Stimulated activated CD4-positive, alpha-beta T cell treated with anti-CD3 and anti-CD28 coated beads, Interleukin-4, amount 100 ng/mL, for 1 hour (primary cell): ENCODE measurements at regions not wholly inside any gene's neighbourhood (a gene's known extent, or its start where the extent isn't known, plus 50 kb on each side); places are given as distances from the start of the nearest gene placed in this dataset.

Source experiments
- DNase-seq: peaks from one replicate; pipeline ENCODE4 v3.0.0-alpha.2; 2020

DNA sequence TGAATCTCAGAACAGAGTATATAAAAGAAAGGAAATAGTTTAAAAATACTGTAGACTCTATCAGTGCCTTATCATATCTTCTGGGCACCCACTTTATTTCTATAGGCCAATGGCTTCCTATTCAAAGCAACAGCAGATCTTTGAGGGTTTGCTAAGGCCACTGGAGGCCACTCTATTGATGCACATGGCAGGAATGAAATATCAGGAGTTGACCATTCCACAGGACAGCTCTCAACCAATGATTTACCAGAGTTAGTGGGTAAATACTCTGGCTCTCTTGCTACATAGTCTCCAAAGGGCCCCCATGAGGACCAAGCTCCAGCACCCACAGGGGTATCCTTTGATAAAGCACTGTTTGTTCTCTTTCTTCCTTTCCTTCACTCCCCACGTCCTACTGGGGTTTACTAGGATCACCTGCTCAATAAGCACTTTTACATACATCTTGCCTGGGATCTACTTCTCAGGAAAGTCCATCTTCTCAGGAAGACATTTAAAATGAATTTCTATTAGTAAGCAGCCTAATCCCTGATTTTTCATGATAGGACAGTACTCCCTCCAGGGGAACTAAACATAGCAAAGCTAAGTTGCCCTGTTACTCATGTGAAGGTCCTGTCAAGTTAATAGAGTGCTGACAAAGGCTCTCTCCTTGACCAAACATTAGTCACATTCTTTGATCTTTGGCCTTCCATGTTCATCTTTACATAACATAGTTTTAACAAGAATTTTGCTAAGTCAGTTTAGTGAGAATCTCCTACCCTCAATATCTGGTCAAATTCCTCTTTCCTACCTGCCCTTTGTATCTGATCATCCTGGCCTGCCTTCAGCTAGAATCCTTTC lies 459.7 kb downstream of the GRXCR1 start:
- DNase-seq: no peak

DNA sequence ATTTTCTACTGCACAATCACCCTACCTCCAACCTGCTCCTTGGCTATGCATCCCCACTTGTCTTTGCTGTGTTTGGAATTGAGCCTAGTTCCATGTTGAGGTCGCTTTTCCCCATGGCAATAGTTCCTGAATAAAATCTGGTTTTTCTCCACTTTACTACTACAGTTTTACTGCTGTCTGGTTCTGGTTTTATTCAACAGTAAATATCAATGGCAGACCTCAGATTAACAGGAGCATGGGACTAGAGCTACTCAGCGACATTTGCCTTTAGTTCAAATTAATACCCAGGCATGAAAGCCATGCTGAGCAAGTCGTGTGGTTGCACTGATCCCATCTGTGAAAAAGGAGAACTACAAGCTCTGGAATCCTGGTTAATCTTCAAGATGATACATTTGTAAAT lies 460.3 kb downstream of the GRXCR1 start:
- DNase-seq: no peak

DNA sequence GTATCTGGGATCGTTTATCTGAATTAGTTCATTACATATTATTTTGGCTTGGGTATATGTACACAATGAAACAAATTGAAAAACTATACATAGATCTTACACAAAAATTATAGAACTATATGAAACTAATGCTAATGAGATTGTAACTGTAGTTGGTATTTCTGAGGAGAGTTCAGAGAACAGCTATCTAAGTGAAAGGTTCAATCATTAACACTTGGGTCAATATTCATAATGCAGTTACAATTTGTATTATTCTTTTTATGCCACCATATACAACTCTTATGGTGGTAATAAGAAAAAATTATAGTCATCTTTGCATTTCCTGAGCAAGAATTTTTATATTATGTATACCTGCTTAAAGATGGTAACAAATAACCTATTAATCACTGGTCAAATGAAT lies 461.0 kb downstream of the GRXCR1 start:
- no peak for DNase-seq

DNA sequence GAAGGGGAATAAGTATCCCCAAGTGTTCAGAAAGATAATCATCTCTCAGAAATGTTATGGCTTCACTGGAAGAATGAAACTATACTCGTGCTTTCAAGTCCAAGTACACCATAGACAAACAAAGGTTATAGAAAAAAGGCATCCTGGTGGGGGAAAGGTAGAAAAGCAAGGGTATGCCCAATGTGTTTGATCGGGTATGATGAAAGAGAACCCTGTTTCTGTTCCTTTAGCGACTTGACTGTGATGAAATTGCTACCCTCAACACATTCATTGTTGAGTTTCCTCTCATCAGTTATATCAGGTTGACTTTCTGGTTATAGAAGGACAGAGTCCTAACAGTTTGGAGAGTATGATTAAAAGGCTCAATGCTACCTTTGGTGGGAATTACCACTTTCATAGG lies 464.3 kb downstream of the GRXCR1 start:
- DNase-seq: no peak

DNA sequence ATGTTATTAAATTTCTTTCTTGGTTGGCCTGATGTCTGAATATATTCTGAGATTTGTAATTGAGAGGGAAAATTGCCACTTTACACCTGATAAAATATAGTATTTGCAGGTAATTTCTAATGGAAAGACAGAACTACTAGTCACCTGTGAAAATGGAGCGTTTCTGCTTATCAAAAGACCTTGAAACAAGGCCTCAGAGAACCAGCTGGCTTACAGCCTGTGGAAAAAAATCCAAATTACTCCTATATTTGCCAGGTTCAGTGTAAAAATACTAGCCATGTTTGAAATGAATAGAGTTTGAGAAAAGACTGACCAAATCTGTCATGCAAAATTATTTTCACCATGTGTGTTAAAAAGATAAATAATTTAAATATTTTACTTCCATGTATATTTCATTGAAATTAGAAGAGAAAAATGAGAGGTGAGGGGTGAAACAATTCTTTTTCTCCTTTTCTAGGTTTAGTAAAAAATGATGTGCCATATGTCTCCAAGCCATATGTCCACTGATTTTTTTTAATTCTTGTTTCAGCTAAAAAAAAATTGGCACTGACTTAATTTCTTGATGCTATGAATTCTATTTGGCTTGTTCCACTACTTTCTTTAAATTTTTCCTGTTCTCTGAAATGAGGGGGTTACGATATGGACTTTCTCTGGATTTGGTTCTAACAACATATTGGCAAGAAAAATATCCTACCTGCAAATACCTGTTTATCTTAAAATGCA lies 464.9 kb downstream of the GRXCR1 start:
- no peak for DNase-seq

DNA sequence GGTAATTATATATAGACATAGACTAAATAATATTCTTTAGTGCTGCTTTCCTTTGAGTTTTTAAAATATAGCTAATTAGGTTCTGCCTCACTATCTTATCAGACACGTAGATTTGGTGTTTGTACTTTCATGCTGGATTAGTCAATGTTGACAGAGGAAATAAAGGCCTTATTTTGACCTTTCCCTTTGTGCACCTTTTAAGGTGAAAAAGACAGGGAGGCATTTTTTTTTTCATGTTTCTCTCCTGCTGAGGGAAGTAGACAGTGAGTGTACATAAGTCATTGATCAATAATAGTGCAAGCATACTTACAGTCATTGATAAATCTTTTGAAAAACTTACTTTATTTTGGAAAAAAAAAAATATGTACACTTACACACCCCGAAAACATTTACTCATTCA lies 467.8 kb downstream of the GRXCR1 start:
- DNase-seq: no peak

DNA sequence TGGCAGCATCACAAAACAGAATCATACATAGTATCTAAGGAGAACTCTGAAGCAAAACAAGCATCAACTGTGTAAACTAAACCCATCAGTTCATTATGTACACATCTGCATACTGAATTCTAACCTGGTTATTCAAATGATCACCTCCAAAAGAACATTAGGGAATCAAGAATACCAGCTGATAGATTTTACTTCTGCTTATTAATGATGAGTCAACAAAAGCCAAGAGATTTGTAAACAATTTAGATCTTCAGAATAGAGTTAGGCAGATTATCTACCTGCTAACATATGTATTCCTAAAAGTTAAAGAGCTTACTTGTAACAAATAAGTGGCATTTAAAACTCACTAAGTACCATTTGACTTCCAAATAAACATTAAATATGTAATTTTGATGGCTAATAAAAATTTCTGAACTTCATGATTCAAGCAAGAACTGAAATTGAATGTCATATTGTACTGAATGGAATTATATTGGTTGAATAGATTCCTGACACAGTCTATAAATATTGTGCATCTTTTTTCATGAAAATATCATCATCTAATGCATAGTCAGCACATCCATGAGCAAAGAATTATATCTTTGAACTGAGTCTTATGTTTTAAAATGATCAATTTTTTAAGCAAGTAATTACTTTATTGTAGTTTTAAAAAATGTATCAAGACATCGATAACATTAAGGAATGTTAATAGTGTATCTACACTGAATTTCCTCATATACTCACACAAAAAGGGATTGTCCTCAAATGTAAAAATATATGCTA lies 470.5 kb downstream of the GRXCR1 start:
- DNase-seq: no peak

DNA sequence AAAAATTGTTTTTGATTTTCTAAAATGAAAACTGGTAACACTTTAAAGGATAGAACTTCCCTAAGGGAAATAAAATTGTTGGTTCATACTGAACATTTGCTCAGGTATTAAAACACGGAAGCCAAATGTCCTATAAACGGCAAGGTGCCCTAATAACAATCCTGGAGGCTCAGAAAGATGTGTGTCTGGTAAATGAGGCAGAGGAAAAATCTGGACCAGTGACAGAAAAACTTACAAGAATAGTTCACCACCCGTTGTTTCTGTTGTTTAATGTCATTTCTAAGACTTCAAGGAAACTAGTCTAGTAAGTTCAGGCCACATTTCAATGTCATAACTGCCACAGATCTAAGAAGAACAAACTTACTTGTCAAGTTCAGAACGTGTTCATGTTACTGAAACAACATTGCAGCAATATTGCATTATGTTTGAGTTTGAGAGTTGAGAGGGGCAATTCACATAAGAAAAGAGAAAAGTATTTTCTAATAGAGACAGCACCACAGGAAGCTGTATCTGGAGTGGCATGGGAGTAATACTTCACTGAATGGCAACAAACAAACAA lies 476.6 kb downstream of the GRXCR1 start:
- no peak for DNase-seq

DNA sequence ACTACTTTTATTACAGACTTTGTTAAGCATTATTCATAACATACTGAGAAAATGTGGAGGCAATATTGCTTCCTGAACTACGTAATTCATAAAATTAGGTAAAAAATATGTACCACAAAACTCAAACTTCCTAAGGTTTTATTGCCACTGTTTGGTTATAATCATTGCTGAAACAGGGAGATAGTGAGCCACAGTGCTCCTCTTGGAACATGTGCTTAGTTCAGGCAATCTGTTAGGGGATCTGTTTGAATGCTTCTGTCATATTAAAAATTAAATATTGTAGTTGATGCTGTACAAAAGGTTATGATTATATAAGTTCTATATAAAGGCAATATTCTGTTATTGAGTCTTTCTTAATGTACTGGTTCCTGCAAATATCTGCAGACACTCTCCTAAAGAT lies 480.7 kb downstream of the GRXCR1 start:
- DNase-seq: no peak

DNA sequence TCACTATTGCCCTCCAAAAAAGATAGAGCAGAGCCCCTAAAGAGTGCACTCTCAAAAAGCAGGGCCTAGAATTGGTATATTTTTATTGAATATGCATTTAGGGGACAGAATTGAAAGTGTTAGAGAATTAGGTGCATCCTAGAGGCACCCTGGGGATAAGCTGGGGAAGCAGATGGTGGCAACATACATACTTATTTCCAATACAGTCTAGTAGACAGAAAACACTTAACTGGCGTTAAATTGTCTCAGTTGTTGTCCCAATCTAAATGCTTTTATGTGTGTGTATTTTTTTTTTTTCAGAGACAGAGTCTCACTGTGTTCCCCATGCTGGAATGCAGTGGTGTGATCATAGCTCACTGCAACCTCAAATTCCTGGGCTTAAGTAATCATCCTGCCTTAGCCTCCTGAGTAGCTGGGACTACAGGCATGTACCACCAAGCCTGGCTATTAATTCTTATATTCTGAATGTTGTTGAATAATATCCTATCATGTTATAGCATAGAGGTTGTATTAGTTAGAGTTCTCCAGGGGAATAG lies 481.8 kb downstream of the GRXCR1 start:
- no peak for DNase-seq

DNA sequence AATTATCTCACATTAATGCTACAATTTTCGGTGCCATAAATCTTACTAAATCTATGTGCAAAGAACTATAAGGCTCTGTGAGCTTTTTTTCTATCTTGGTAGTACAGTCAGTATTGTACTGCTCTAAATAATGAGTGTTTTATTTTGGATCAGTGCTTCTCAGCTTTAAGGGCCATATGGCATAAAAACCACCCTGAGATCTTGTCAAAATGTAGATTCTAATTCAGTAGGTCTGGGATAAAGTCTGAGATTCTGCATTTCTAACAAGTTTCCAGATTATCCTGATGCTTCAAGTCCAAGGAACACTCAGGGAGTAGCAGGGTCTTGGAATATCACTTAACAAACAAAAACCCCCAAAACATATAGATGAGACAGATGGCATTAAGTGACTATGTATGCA lies 486.5 kb downstream of the GRXCR1 start:
- no peak for DNase-seq

DNA sequence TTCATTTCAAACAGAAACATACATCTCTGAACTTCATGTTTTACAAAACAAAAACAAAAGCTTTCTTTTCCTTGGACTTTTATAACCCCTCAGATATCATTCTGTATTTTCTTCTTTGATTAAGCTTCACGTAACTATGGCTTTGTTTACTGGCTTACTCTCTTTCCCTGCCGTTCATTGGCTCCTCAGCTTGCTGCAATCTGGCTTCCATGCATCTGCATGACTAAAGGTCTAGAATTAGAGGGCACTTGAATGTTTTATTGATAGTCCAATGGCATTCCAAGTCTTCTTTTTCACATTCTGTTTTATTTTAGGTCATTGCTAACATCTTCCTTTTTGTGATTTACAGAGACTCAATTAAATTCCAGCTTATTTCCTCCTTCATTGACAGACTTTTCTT lies 487.6 kb downstream of the GRXCR1 start:
- no peak for DNase-seq

DNA sequence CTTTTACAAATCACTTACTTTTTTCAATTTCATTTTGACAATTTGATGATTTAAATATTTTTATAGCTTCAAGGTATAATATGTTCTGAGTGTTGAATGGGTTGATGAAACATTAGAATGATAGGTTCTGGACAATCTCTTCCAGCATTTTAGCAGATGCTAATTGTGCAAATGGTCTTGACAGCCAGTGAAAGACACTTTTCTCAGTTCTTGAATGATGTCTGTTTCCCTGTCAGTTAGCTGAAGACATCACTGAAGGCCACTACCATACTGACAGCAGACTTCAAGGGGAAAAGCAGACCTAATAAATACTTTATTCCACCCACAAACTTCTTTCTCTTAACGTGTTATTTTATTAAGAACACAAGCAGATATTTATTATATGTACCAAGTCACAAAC lies 498.6 kb downstream of the GRXCR1 start:
- no peak for DNase-seq

DNA sequence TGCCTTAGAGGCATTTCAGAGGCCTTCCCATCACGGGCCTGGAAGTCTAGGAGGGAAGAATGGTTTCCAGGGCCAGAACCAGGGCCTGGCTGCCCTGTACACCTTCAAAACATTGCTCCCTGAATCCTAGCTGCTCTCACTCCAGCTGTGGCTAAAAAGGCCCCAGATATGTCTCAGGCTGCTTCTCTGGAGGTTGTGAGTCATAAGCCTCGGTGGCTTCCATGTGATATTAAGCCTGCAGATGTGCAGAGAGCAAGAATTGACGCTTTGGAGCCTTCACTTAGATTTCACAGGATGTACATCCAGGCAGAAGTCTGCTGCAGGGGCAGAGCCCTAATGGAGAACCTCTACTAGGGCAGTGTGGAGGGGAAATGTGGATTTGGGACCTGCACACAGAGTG lies 502.5 kb downstream of the GRXCR1 start:
- DNase-seq: no peak

DNA sequence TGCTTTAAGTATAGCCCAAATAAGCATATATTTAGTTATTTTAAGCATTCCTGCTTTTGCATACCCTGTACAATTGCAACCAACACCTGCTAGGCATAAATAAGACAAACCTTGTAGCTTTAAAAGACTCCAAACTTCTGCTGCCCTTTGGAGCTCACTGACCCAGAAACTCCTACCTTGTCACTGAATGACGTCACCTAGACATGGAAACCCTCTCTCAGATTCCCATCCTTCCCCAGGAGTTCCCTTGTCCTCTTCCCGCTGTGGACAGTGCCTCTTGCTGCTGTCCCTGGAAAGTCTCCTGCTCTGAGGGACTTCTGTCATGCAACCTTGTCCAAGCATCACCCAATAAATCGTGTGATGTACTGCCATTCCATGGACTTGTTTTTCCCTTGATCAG lies 507.2 kb downstream of the GRXCR1 start:
- no peak for DNase-seq

DNA sequence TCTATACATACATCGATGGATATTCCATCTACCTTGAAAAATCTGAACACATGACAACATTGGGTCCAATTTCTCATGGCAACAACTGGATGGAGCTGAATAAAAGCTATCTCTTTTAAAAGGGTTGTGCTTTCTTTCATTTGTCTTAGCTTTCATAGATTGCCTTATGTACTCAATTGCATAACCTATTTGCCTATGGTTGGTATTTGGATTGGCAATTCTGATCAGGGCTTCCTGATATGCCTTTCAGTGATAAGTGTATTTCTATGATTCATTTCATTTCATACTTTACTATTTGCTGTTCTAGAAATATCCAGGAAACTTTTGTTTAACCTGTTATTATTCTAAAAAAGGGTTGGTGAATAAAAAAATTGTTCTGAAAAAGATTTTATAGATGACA lies 509.9 kb downstream of the GRXCR1 start:
- DNase-seq: no peak

DNA sequence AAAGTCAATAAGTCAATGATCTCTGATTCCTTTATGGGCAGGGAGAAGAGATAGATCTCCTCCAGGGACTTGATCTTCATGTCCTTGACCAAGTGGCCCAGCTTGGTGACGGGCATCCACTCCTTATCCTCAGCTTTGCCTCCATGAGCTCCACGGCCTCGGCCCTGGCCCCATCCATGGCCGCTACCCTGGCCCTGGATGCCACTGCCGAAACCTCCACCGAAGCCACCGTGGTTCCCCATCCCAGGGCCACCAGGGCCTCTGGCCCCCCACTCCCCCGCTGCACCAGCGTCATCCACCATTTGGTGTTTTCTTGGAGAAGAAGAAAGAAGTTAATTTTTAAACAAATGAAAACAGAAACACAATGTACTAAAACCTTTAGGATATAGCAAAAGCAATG lies 518.1 kb downstream of the GRXCR1 start:
- DNase-seq: no peak

DNA sequence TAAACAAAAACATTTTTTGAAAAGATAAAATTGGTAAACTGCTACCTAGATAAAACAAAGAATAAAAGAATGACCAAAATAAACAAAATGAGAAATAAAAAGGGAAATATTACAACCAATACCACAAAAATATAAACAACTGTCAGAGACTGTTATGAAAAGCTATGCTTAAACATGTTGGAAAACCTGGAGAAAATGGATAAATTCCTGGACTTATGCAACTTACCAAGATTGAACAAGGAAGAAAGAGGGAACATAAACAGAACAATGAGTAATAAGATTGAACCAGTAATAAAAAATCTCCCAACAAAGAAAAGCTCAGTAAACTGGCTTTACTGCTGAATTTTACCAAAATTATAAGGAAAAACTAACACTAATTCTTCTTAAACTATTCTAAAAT lies 518.7 kb downstream of the GRXCR1 start:
- DNase-seq: no peak

DNA sequence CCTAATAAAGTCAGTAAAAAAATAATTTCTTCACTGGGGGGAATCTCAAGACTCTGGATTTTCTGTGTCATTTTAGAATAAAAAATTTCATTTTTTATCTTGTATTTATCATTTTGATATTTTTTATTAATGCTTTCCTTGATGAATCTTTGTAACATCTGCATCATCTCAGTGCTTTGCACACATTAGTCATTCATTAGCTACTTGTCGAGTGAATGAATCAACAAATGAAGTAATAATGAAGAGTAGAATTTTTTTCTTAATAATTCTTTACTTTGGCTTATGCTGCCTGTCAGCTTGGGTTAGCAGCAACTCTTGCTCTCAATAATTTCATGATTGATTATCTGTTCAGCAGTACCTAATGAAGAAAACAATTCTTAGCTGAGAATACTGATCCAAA lies 530.8 kb downstream of the GRXCR1 start:
- DNase-seq: no peak

DNA sequence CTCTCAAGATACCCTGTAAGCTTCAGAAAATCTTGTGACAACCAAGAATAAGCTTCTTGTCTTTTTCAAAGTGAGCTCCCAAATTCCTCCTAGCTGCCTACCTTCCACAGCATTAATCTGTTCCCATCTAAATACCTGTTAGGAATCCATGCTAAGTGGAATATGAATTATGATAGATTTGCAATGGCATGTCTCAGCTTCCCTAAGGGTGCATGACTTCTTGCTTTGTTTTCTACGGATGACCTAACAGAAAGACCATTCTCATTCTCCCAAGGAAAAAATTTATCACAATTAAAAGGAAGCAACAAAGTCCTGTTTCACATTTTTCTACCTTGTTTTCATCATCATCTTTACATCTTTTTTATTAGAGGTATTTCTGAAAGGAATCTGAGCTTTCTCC lies 532.7 kb downstream of the GRXCR1 start:
- no peak for DNase-seq

DNA sequence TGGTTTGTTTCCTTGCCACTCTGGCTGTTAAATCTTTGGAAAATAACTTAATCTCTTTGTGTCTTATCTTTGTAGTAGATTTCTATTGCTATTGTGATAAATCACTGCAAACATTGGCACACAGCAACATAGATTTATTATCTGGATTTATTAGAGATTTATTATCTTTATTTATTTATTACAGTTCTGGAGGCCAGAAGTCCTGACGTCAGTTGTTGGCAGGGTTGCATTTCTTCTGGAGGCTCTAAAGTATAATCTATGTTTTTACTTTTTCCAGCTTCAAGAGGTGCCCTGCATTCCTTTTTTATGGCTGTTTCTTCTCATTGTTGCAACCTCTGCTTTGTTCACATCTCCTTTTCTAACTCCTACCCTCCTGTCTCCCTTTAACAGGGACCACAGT lies 542.8 kb downstream of the GRXCR1 start:
- no peak for DNase-seq

DNA sequence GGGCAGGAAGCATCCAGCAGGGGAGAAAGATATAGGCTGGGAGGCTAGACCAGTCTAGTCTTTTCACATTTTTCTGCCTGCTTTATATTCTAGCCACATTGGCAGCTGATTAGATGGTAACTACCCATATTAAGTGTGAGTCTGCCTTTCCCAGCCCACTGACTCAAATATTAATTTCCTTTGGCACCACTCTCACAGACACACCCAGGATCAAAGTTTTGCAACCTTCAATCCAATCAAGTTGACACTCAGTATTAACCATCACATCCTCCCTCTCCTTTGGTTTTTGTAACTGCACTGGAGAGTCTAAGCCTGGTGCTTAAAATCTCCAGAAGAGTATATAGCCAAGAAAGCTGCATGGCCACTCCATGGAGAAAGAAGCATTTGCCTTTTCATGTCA lies 560.4 kb downstream of the GRXCR1 start:
- no peak for DNase-seq

DNA sequence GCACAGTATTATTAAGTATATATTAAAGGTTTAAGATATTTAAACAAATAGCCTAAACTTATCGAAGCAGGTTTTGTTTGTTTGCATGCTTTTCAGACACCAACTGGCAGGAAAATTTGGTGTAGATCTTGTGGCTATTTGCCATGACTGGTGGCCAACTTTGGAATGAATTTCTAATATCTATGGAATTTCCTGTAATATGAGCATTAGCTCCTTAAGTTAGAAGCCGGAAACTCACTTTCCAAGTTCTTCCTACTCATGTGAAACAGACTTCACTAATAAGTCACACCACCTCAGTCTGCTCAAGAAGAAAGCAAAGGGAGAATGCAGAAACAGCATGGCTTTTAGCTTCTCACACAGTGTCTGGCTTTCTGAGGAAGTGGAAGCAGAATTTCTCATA lies 563.9 kb downstream of the GRXCR1 start:
- no peak for DNase-seq
